Loucy (cell line): ENCODE measurements at regions not wholly inside any gene's neighbourhood (a gene's known extent, or its start where the extent isn't known, plus 50 kb on each side); places are given as distances from the start of the nearest gene placed in this dataset.

Experiments
- EZH2phosphoT487 ChIP-seq: fragments of 200-600 bp; IDR thresholded peaks from 2 replicates; pipeline ENCODE4 v1.6.1; 2018; ENCODE audit warnings: antibody characterized with exemption, mild to moderate bottlenecking, moderate library complexity, borderline replicate concordance
- TF ChIP-seq, protein P1 (sequence below): fragments of 200-600 bp; sonication (generic); conservative IDR thresholded peaks from 2 replicates; pipeline ENCODE4 v1.5.1; 2014; ENCODE audit warnings: mild to moderate bottlenecking, antibody characterized with exemption, low read length

- TF ChIP-seq, protein P1, sequence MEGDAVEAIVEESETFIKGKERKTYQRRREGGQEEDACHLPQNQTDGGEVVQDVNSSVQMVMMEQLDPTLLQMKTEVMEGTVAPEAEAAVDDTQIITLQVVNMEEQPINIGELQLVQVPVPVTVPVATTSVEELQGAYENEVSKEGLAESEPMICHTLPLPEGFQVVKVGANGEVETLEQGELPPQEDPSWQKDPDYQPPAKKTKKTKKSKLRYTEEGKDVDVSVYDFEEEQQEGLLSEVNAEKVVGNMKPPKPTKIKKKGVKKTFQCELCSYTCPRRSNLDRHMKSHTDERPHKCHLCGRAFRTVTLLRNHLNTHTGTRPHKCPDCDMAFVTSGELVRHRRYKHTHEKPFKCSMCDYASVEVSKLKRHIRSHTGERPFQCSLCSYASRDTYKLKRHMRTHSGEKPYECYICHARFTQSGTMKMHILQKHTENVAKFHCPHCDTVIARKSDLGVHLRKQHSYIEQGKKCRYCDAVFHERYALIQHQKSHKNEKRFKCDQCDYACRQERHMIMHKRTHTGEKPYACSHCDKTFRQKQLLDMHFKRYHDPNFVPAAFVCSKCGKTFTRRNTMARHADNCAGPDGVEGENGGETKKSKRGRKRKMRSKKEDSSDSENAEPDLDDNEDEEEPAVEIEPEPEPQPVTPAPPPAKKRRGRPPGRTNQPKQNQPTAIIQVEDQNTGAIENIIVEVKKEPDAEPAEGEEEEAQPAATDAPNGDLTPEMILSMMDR = no peak
- TF ChIP-seq EZH2phosphoT487 = no peak
These were observed 1133.5 kb downstream of the FAT4 start for GRCh38 chr4:126448086-126448845.
